Ascending aorta (tissue), 2 donors: ENCODE measurements at regions not wholly inside any gene's neighbourhood (a gene's known extent, or its start where the extent isn't known, plus 50 kb on each side); places are given as distances from the start of the nearest gene placed in this dataset.

ENCODE experiments used
- DNase-seq, 2 donors: peaks; one replicate each; pipeline ENCODE4 v3.0.0-alpha.2; 2019; ENCODE audit warnings: low spot score in 2 of 2
- H3K27ac ChIP-seq, 2 donors: fragments of 200-600 bp; sonication (generic); one replicate each; pipeline ENCODE4 v1.5.1; 2016 to 2017; ENCODE audit warnings: mild to moderate bottlenecking in 1 of 2
- H3K27me3 ChIP-seq: fragments of 200-600 bp; sonication (generic); one replicate; pipeline ENCODE4 v1.5.1; 2017
- H3K36me3 ChIP-seq, 2 donors: fragments of 200-600 bp; sonication (generic); one replicate each; pipeline ENCODE4 v1.5.1; 2016
- H3K4me1 ChIP-seq, 2 donors: fragments of 200-600 bp; sonication (generic); one replicate each; pipeline ENCODE4 v1.5.1; 2016 to 2017; ENCODE audit warnings: mild to moderate bottlenecking in 1 of 2
- H3K4me3 ChIP-seq, 2 donors: fragments of 200-600 bp; sonication (generic); one replicate each; pipeline ENCODE4 v1.5.1; 2016 to 2017; ENCODE audit warnings: mild to moderate bottlenecking in 1 of 2
- H3K9me3 ChIP-seq, 2 donors: fragments of 200-600 bp; sonication (generic); one replicate each; pipeline ENCODE4 v1.5.1; 2016
- CTCF ChIP-seq, 3 experiments: fragments of 200-600 bp in 2 of 3; fragments of 450-650 bp in 1 of 3; sonication (generic) in 2 of 3; IDR thresholded peaks; one replicate each; pipeline ENCODE4 v1.5.1; 2016 to 2019; ENCODE audit warnings: antibody characterized with exemption in 3 of 3, mild to moderate bottlenecking in 1 of 3, moderate library complexity in 1 of 3
- intact Hi-C: fragments of 100-400 bp; cut with DNase I; formaldehyde crosslinking; loops from one replicate; pipeline ENCODE4 v1.15.1; 2023

- no peaks in the 10 kb centered on the region for H3K27me3 ChIP-seq
- no peak overlapping the region for H3K4me3 ChIP-seq
- H3K4me1 ChIP-seq, result no peaks in the 10 kb centered on the region
- no peak overlapping the region for H3K27ac ChIP-seq
- H3K9me3 ChIP-seq, result no peaks in the 10 kb centered on the region
- DNase-seq, result no peak
- H3K36me3 ChIP-seq, result no peaks in the 10 kb centered on the region
- intact Hi-C loops, result no loop called here
- no peak for TF ChIP-seq CTCF (IDR thresholded peaks at IDR 0.05)
Measured at GRCh38 chr20:6892724-6893123, 125.2 kb downstream of the BMP2 start.

- intact Hi-C loops, result no loop called here
- Histone ChIP-seq H3K4me3 (no peak overlapping the region), H3K36me3 (no peaks in the 10 kb centered on the region), H3K9me3 (no peaks in the 10 kb centered on the region), H3K4me1 (no peaks in the 10 kb centered on the region), H3K27ac (no peak overlapping the region), H3K27me3 (no peaks in the 10 kb centered on the region)
- no peak for TF ChIP-seq CTCF (IDR thresholded peaks at IDR 0.05)
- DNase-seq, result no peak
Measured at GRCh38 chr20:6898928-6899327, 131.4 kb downstream of the BMP2 start.

GRCh38 chr20:6906871-6907270 is 139.4 kb downstream of the BMP2 start:
- no peak for TF ChIP-seq CTCF (IDR thresholded peaks at IDR 0.05)
- Histone ChIP-seq H3K4me3 (no peak overlapping the region), H3K27ac (no peak overlapping the region), H3K27me3 (no peaks in the 10 kb centered on the region), H3K9me3 (no peaks in the 10 kb centered on the region), H3K4me1 (no peaks in the 10 kb centered on the region), H3K36me3 (no peaks in the 10 kb centered on the region)
- intact Hi-C loops, result no loop called here
- no peak for DNase-seq

GRCh38 chr20:6908673-6909072 is 141.2 kb downstream of the BMP2 start:
- no peaks in the 10 kb centered on the region for H3K9me3 ChIP-seq
- H3K4me3 ChIP-seq, result no peak overlapping the region
- DNase-seq, result no peak
- no peaks in the 10 kb centered on the region for H3K36me3 ChIP-seq
- no peak overlapping the region for H3K27ac ChIP-seq
- H3K27me3 ChIP-seq, result no peaks in the 10 kb centered on the region
- no peak for TF ChIP-seq CTCF (IDR thresholded peaks at IDR 0.05)
- intact Hi-C loops, result no loop called here
- no peaks in the 10 kb centered on the region for H3K4me1 ChIP-seq

GRCh38 chr20:6909608-6910007 is 142.1 kb downstream of the BMP2 start:
- H3K4me1 ChIP-seq, result no peaks in the 10 kb centered on the region
- intact Hi-C loops, result no loop called here
- H3K27me3 ChIP-seq, result no peaks in the 10 kb centered on the region
- H3K4me3 ChIP-seq, result no peak overlapping the region
- no peaks in the 10 kb centered on the region for H3K36me3 ChIP-seq
- no peak overlapping the region for H3K27ac ChIP-seq
- DNase-seq, result no peak
- H3K9me3 ChIP-seq, result no peaks in the 10 kb centered on the region
- no peak for TF ChIP-seq CTCF (IDR thresholded peaks at IDR 0.05)

- Histone ChIP-seq H3K36me3 (no peaks in the 10 kb centered on the region), H3K27me3 (no peaks in the 10 kb centered on the region), H3K4me1 (no peaks in the 10 kb centered on the region), H3K9me3 (no peaks in the 10 kb centered on the region), H3K4me3 (no peak overlapping the region), H3K27ac (no peak overlapping the region)
- intact Hi-C loops, result no loop called here
- no peak for DNase-seq
- TF ChIP-seq CTCF (IDR thresholded peaks at IDR 0.05), result no peak
Measured at GRCh38 chr20:6914986-6915385, 147.5 kb downstream of the BMP2 start.
